Dermis microvascular lymphatic vessel endothelial cell (primary cell): ENCODE measurements at regions not wholly inside any gene's neighbourhood (a gene's known extent, or its start where the extent isn't known, plus 50 kb on each side); places are given as distances from the start of the nearest gene placed in this dataset.

ENCODE experiments used
- DNase-seq, 2 donors: peaks; one replicate each; pipeline versions ENCODE4 v3.0.0 to v3.0.0-alpha.2; 2010; ENCODE audit warnings: low read depth in 2 of 2

DNA sequence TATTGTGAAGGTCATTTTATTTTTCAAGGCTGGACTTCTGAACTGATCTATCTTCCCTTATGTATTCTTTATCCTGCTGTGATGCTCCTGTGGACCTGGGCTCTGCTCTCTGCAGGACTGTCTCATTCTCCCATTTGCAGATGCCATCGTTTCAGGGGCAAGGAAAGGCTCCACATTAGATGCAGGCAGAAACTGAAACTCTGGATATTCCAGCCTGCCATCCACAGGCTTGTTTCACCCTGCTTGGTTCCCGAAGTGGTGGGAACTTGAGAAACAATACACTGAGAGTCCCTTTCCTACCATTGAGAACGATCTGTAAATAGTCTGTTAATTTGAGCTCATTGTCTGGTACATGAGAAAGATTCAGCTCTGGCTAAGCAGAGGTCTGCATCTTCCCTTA lies 197.5 kb upstream of the MAN1A1 start:
- DNase-seq, result no peak

DNA sequence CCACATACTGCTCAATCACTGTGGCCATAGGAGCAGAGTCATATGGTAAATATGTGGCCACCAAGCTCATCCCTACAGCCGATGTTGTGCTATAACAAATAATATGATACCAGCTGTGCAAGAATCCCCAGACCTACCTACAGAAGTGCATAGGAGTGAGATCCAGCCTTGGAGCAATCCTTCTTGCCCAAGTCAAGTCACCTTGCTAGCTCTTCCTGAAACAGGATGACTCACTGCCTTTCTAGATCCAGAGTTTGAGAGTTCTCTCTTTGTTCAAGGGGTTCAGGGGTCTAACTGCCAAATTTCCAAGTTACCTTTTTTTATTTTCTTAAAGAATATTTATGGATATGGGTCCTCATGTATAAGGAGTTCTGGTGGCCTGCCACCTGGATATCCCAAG lies 195.7 kb upstream of the MAN1A1 start:
- no peak for DNase-seq

- no peak for DNase-seq
Observed at GRCh38 chr6:119544325-119545175, 195.0 kb upstream of the MAN1A1 start.

GRCh38 chr6:119543332-119543731 lies 193.8 kb upstream of the MAN1A1 start:
- no peak for DNase-seq

- no peak for DNase-seq
Observed at GRCh38 chr6:119542037-119542436, 192.5 kb upstream of the MAN1A1 start.

- DNase-seq, result no peak
Observed at GRCh38 chr6:119541132-119541905, 191.8 kb upstream of the MAN1A1 start.

DNA sequence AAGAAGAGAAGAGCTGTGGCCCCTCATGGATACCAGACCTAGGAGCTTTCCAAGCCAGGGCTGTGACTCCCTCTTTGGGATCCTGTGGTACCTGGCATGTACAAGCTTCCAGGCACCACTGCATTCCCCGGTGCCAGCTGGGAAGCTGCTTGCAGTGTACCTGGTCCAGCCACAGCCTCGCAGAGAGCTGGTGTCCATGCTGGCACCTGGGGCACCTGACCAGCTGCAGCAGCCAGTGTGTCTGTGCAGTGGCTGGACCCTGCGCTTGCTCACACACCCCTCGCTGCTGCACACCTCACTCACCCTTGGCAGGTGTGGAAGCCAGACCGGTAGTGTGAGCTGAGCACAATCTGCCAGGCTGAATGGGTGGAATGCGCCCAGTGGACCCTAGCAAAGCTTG lies 190.9 kb upstream of the MAN1A1 start:
- DNase-seq, result no peak

GRCh38 chr6:119539066-119539746 lies 189.6 kb upstream of the MAN1A1 start:
- no peak for DNase-seq

GRCh38 chr6:119536666-119537065 lies 187.1 kb upstream of the MAN1A1 start:
- no peak for DNase-seq

DNA sequence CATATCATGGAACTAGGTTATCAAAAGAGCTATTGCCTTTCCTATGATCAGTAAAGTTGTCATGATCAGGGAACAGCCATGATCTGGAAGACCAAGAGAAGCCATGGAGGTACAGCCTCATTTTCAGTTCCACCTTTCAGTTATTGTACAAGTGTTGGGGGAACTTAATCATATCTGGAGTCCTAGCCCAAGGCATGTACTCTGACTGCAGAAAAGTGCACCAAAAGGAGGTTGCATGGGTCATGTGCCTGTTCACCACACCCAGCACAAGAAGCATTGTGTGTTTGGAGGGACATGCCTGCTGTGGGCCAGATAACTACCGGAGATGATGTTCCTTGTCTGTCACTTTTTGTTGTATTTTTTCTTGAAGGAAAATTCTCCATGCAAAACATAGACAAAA lies 185.8 kb upstream of the MAN1A1 start:
- DNase-seq, result no peak

- no peak for DNase-seq
Observed at GRCh38 chr6:119533603-119534279, 184.2 kb upstream of the MAN1A1 start.

- DNase-seq, result no peak
Observed at GRCh38 chr6:119527231-119527578, 177.6 kb upstream of the MAN1A1 start.

DNA sequence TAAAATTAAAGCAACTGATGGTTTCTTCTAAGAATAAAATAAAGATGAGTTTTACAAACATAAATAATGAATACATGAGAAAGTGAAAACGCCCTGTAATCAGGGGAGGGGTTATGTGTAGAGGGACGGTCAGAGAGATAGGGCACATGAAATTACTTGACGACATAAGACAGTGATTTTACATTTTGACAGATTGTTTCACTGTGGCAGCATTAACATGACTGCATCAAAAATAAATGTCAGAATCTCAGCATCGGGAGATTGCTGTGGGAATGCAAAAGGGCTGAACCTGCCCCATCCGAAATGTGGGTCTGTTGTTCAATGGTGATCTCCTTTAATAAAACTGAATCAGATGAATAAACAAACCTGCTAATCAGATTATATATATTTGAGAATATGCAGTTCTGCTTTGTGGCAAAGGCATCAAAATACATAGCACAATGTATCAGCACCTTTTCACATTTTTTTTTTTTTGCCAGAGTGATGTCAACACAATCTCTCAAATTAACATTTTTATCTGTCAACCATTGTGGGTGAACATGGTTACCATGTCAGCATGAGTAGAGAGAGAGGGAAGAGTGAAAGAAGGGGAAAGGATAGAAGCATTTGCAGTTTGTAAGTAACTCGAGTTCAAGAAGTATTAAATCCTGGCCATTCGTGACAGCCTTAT lies 177.1 kb upstream of the MAN1A1 start:
- no peak for DNase-seq

GRCh38 chr6:119524410-119524809 lies 174.8 kb upstream of the MAN1A1 start:
- DNase-seq, result no peak

- DNase-seq, result no peak
Observed at GRCh38 chr6:119523556-119523955, 174.0 kb upstream of the MAN1A1 start.

GRCh38 chr6:119521251-119521650 lies 171.7 kb upstream of the MAN1A1 start:
- DNase-seq, result no peak

GRCh38 chr6:119517428-119517827 lies 167.9 kb upstream of the MAN1A1 start:
- DNase-seq, result no peak

DNA sequence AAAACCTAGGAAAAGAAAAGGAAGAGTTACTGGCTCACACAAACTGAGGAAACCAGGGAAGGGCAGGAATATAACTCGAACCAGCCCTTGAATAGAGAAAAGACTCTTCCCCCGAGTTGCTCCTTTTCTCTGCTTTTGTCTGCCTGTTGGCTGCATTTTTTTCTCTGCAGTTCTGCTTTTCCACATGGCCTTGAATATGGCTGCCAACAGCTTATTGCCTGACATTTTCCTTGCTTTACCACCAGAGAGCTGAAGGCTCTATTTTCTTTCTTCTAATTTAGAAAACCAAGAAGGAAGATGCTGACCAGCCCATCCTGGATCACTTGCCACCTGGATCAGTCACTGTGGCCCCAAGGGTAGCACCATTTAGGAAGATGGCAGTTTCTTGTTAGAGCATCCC lies 164.8 kb upstream of the MAN1A1 start:
- no peak for DNase-seq

- no peak for DNase-seq
Observed at GRCh38 chr6:119511024-119511423, 161.5 kb upstream of the MAN1A1 start.

GRCh38 chr6:119510246-119510645 lies 160.7 kb upstream of the MAN1A1 start:
- DNase-seq, result no peak

- DNase-seq, result no peak
Observed at GRCh38 chr6:119506631-119507174, 157.1 kb upstream of the MAN1A1 start.
